ENCODE measurements at regions not wholly inside any gene's neighbourhood (a gene's known extent, or its start where the extent isn't known, plus 50 kb on each side); places are given as distances from the start of the nearest gene placed in this dataset.
A peak's percentile ranks its signal among the peaks of the same experiment; 100 is the strongest.
"Not testable (repeated sequence)": the region's sequence is repeated elsewhere in the genome, so short reads cannot be mapped to it uniquely, and the experiment has no call there.

DNA sequence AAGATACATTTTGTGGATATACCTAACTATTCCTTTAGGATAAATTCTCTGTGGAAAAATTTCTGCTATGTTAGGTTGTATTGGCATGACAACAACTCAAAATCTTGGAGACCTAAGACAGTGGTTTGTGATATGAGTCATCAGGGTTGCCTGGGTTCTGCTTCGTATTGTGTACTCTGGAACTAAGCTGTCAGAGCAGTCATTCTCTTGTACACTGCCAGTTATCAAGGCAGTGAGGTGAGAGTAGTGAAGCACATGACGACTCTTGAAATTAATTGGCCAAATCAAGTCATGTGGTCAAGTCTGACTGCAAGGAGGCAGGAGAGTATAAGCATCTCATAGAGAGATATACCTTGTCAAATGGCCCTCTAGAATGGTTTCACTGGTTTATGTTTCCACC lies 104.4 kb downstream of the FANCF start:
- no peak overlapping the region for H3K27ac ChIP-seq
- TF ChIP-seq CTCF (IDR thresholded peaks at IDR 0.05) = no peak
- no peak for TF ChIP-seq POLR2A (IDR thresholded peaks at IDR 0.05)
- H3K9me3 ChIP-seq = no peaks in the 10 kb centered on the region
- H3K27me3 ChIP-seq = no peaks in the 10 kb centered on the region
- WGBS, 2 donors = 33 to 42% methylated on average over 2 of the region's 2 CpGs
- H3K4me1 ChIP-seq = no peaks in the 10 kb centered on the region
- no peak overlapping the region for H3K4me3 ChIP-seq
- intact Hi-C loops (cut with DNase I) = no loop called here
- H3K36me3 ChIP-seq = no peaks in the 10 kb centered on the region
- no peak for DNase-seq

DNA sequence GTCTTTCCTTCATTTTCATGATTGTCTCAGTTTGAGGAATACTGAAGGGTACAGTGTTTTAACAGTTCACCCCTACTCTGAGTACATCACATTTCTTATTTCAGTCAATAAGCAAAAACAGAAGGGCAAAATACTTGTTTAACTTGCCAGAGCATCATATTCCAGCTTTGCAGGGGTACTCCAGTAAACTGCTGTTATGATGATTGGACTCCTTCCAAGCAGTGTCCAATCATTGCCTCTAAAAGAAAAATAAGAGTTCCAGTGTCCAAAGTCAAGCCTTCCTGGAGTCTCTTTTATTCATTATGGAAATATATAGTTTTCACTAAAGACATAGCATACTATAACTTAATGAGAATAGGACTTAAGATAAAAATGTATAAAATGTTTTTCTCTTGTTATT lies 105.1 kb downstream of the FANCF start:
- Histone ChIP-seq H3K27ac (no peak overlapping the region), H3K36me3 (no peaks in the 10 kb centered on the region), H3K4me1 (no peaks in the 10 kb centered on the region), H3K4me3 (no peak overlapping the region), H3K27me3 (no peaks in the 10 kb centered on the region), H3K9me3 (no peaks in the 10 kb centered on the region)
- DNase-seq = no peak
- intact Hi-C loops (cut with DNase I) = no loop called here
- TF ChIP-seq POLR2A (IDR thresholded peaks at IDR 0.05) = no peak
- no peak for TF ChIP-seq CTCF (IDR thresholded peaks at IDR 0.05)

DNA sequence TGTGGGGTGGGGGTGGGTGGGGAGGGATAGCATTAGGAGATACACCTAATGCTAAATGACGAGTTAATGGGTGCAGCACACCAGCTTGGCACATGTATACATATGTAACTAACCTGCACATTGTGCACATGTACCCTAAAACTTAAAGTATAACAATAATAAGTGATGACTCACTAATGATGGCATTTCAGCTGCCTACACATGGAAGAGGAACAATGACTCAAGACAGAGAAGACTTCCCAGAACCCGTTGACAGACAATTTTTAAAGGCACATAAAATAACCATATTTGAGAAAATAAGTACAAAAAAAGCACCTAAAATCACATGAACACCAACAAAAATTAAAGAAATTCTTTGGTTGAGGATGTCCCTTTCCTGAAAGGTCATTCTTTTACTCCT lies 107.3 kb downstream of the FANCF start:
- WGBS, 2 donors = 31 to 48% methylated on average over 2 of the region's 2 CpGs
- intact Hi-C loops (cut with DNase I) = not testable (repeated sequence)

DNA sequence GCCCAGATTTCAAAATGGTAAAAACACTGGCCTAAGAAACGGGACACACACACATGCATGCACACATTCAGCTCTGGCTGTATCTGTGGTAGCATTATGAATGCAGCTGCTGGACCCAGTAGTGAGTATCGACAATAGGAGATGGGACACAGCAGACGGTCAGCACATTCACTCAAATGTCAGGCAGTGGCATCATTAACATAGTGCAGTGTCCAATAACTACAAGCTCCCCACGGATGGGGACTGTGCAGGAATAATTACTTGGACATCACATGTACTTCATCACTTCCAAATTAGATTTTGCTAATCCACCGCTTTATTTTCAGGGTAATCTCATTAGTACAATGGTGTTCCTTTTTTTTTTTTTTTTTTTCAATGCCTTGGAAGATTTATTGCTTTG lies 109.5 kb downstream of the FANCF start:
- DNase-seq = no peak
- Histone ChIP-seq H3K9me3 (no peaks in the 10 kb centered on the region), H3K4me3 (no peak overlapping the region), H3K4me1 (no peaks in the 10 kb centered on the region), H3K27ac (no peak overlapping the region), H3K27me3 (no peaks in the 10 kb centered on the region), H3K36me3 (no peaks in the 10 kb centered on the region)
- intact Hi-C loops (cut with DNase I) = no loop called here
- TF ChIP-seq CTCF (IDR thresholded peaks at IDR 0.05) (no peak), POLR2A (IDR thresholded peaks at IDR 0.05) (no peak)
- 63 to 79% methylated on average over 5 of the region's 5 CpGs for WGBS, 2 donors

More for the DNA sequence above, 107.3 kb downstream of the FANCF start:
- not testable (repeated sequence) for DNase-seq, H3K4me3 ChIP-seq, H3K27me3 ChIP-seq, H3K4me1 ChIP-seq, H3K36me3 ChIP-seq, H3K9me3 ChIP-seq, H3K27ac ChIP-seq

- intact Hi-C loops (cut with DNase I) = no loop called here
- Histone ChIP-seq H3K36me3 (no peaks in the 10 kb centered on the region), H3K27ac (no peak overlapping the region), H3K27me3 (no peaks in the 10 kb centered on the region), H3K4me3 (no peak overlapping the region), H3K9me3 (no peaks in the 10 kb centered on the region), H3K4me1 (peaks cover 0 to 9% (median 0%) of the 10 kb centered on the region in 3 donors)
- WGBS, 2 donors = 0 to 14% methylated on average over 1 of the region's 1 CpG
- no peak for DNase-seq
- TF ChIP-seq CTCF (IDR thresholded peaks at IDR 0.05) = no peak
- no peak for TF ChIP-seq POLR2A (IDR thresholded peaks at IDR 0.05)
Observed at GRCh38 chr11:22512457-22512856, 113.2 kb downstream of the FANCF start.

DNA sequence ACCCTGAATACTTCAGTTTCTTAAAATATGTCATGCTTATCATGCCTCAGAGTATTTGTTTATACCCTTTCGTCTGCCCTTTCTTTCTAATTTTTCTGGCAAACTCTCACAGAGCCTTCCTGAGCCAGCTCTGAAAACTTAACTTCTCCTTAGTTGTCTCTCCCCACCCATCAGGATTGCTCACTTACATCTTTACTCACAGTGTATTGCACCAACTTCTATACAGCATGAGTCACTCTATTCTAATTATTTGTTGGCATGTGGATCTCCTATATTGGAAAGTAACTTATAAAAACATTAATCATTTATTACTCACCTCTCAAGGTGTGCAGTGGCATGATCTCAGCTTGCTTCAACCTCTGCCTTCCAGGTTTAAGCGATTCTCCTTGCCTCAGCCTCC lies 114.9 kb downstream of the FANCF start:
- peaks cover 0 to 9% (median 0%) of the 10 kb centered on the region in 3 donors for H3K4me1 ChIP-seq
- H3K4me3 ChIP-seq = no peak overlapping the region
- peak overlapping the region in 1 of 4 donors; percentile 31 for H3K27ac ChIP-seq
- no peaks in the 10 kb centered on the region for H3K9me3 ChIP-seq
- intact Hi-C loops (cut with DNase I) = no loop called here
- H3K36me3 ChIP-seq = no peaks in the 10 kb centered on the region
- WGBS, 2 donors = 28 to 33% methylated on average over 2 of the region's 2 CpGs
- no peak for DNase-seq
- no peaks in the 10 kb centered on the region for H3K27me3 ChIP-seq
- TF ChIP-seq POLR2A (IDR thresholded peaks at IDR 0.05) = no peak
- TF ChIP-seq CTCF (IDR thresholded peaks at IDR 0.05) = no peak

All from esophagus squamous epithelium (tissue), 5 donors.